ENCODE measurements at regions not wholly inside any gene's neighbourhood (a gene's known extent, or its start where the extent isn't known, plus 50 kb on each side); places are given as distances from the start of the nearest gene placed in this dataset.
"Not testable (repeated sequence)": the region's sequence is repeated elsewhere in the genome, so short reads cannot be mapped to it uniquely, and the experiment has no call there.

- Mint-ChIP-seq H3K27me3 (no peaks in the 10 kb centered on the region), H3K4me3 (no peak overlapping the region), H3K9me3 (peaks cover 0 to 22% (median 6%) of the 10 kb centered on the region in 11 donors), H3K27ac (no peak overlapping the region), H3K4me1 (no peaks in the 10 kb centered on the region), H3K36me3 (no peaks in the 10 kb centered on the region)
- Histone ChIP-seq H3K36me3 (ENCODE audit: control insufficient read depth in 2 of 3, insufficient read depth in 3 of 3, low read length in 3 of 3) (no peaks in the 10 kb centered on the region), H3K4me1 (ENCODE audit: control insufficient read depth in 2 of 2, insufficient read depth in 2 of 2, low read length in 2 of 2) (no peaks in the 10 kb centered on the region), H3K4me3 (ENCODE audit: low read length) (no peak overlapping the region), H3K27ac (ENCODE audit: low read depth, low read length) (no peak overlapping the region), H3K27me3 (ENCODE audit: control insufficient read depth in 2 of 2, insufficient read depth in 2 of 2, low read length in 2 of 2) (no peaks in the 10 kb centered on the region), H3K9me3 (ENCODE audit: control insufficient read depth in 2 of 3, low read length in 3 of 3) (no peaks in the 10 kb centered on the region)
- DNase-seq (no peak), ATAC-seq (no peak)
- intact Hi-C loops (cut with micrococcal nuclease), result no loop called here
- CTCF ChIA-PET, result no interaction called here
- POLR2A ChIA-PET, result no interaction called here
These were observed 205.8 kb downstream of the SPANXN4 start for GRCh38 chrX:143231492-143231891.

GRCh38 chrX:143228600-143228999, 202.9 kb downstream of the SPANXN4 start:
- H3K4me3 ChIP-seq (ENCODE audit: low read length); intact Hi-C loops (cut with micrococcal nuclease); H3K27ac Mint-ChIP-seq; H3K36me3 ChIP-seq (ENCODE audit: control insufficient read depth in 2 of 3, insufficient read depth in 3 of 3, low read length in 3 of 3); CTCF ChIA-PET; ATAC-seq; POLR2A ChIA-PET; H3K9me3 ChIP-seq (ENCODE audit: control insufficient read depth in 2 of 3, low read length in 3 of 3); H3K4me1 ChIP-seq (ENCODE audit: control insufficient read depth in 2 of 2, insufficient read depth in 2 of 2, low read length in 2 of 2); H3K27me3 ChIP-seq (ENCODE audit: control insufficient read depth in 2 of 2, insufficient read depth in 2 of 2, low read length in 2 of 2); H3K4me1 Mint-ChIP-seq; H3K27ac ChIP-seq (ENCODE audit: low read depth, low read length); H3K27me3 Mint-ChIP-seq; H3K36me3 Mint-ChIP-seq; DNase-seq; H3K4me3 Mint-ChIP-seq: not testable (repeated sequence)
- H3K9me3 Mint-ChIP-seq, result peaks cover 0 to 13% (median 5%) of the 10 kb centered on the region in 11 donors

GRCh38 chrX:143206966-143207365, 181.2 kb downstream of the SPANXN4 start:
- no peak overlapping the region for H3K4me3 Mint-ChIP-seq
- H3K27me3 Mint-ChIP-seq, result no peaks in the 10 kb centered on the region
- no peaks in the 10 kb centered on the region for H3K27me3 ChIP-seq (ENCODE audit: control insufficient read depth in 2 of 2, insufficient read depth in 2 of 2, low read length in 2 of 2)
- POLR2A ChIA-PET, result no interaction called here
- no peaks in the 10 kb centered on the region for H3K36me3 Mint-ChIP-seq
- DNase-seq (no peak), ATAC-seq (no peak)
- no peak overlapping the region for H3K27ac Mint-ChIP-seq
- H3K9me3 Mint-ChIP-seq, result peaks cover 0 to 9% (median 0%) of the 10 kb centered on the region in 11 donors
- CTCF ChIA-PET, result no interaction called here
- H3K9me3 ChIP-seq (ENCODE audit: control insufficient read depth in 2 of 3, low read length in 3 of 3), result no peaks in the 10 kb centered on the region
- intact Hi-C loops (cut with micrococcal nuclease), result no loop called here
- no peaks in the 10 kb centered on the region for H3K4me1 Mint-ChIP-seq
- no peaks in the 10 kb centered on the region for H3K36me3 ChIP-seq (ENCODE audit: control insufficient read depth in 2 of 3, insufficient read depth in 3 of 3, low read length in 3 of 3)
- no peak overlapping the region for H3K4me3 ChIP-seq (ENCODE audit: low read length)
- H3K4me1 ChIP-seq (ENCODE audit: control insufficient read depth in 2 of 2, insufficient read depth in 2 of 2, low read length in 2 of 2), result no peaks in the 10 kb centered on the region
- H3K27ac ChIP-seq (ENCODE audit: low read depth, low read length), result no peak overlapping the region

GRCh38 chrX:143171703-143172102, 146.0 kb downstream of the SPANXN4 start:
- ChIA-PET CTCF (no interaction called here), POLR2A (no interaction called here)
- H3K9me3 Mint-ChIP-seq, result peaks cover 0 to 13% (median 2%) of the 10 kb centered on the region in 11 donors
- H3K4me1 Mint-ChIP-seq, result no peaks in the 10 kb centered on the region
- ATAC-seq (no peak), DNase-seq (no peak)
- H3K4me3 Mint-ChIP-seq, result no peak overlapping the region
- Histone ChIP-seq H3K36me3 (ENCODE audit: control insufficient read depth in 2 of 3, insufficient read depth in 3 of 3, low read length in 3 of 3) (no peaks in the 10 kb centered on the region), H3K4me1 (ENCODE audit: control insufficient read depth in 2 of 2, insufficient read depth in 2 of 2, low read length in 2 of 2) (no peaks in the 10 kb centered on the region), H3K27ac (ENCODE audit: low read depth, low read length) (no peak overlapping the region), H3K9me3 (ENCODE audit: control insufficient read depth in 2 of 3, low read length in 3 of 3) (no peaks in the 10 kb centered on the region), H3K4me3 (ENCODE audit: low read length) (no peak overlapping the region), H3K27me3 (ENCODE audit: control insufficient read depth in 2 of 2, insufficient read depth in 2 of 2, low read length in 2 of 2) (no peaks in the 10 kb centered on the region)
- intact Hi-C loops (cut with micrococcal nuclease), result no loop called here
- H3K36me3 Mint-ChIP-seq, result no peaks in the 10 kb centered on the region
- H3K27ac Mint-ChIP-seq, result no peak overlapping the region
- H3K27me3 Mint-ChIP-seq, result no peaks in the 10 kb centered on the region

GRCh38 chrX:143165778-143166177, 140.1 kb downstream of the SPANXN4 start:
- intact Hi-C loops (cut with micrococcal nuclease), result no loop called here
- Mint-ChIP-seq H3K9me3 (peaks cover 0 to 8% (median 0%) of the 10 kb centered on the region in 11 donors), H3K27ac (no peak overlapping the region), H3K4me3 (no peak overlapping the region), H3K27me3 (no peaks in the 10 kb centered on the region), H3K4me1 (peaks cover 0 to 2% (median 0%) of the 10 kb centered on the region in 7 donors), H3K36me3 (no peaks in the 10 kb centered on the region)
- Histone ChIP-seq H3K4me3 (ENCODE audit: low read length) (no peak overlapping the region), H3K36me3 (ENCODE audit: control insufficient read depth in 2 of 3, insufficient read depth in 3 of 3, low read length in 3 of 3) (no peaks in the 10 kb centered on the region), H3K9me3 (ENCODE audit: control insufficient read depth in 2 of 3, low read length in 3 of 3) (no peaks in the 10 kb centered on the region), H3K27me3 (ENCODE audit: control insufficient read depth in 2 of 2, insufficient read depth in 2 of 2, low read length in 2 of 2) (no peaks in the 10 kb centered on the region), H3K27ac (ENCODE audit: low read depth, low read length) (no peak overlapping the region), H3K4me1 (ENCODE audit: control insufficient read depth in 2 of 2, insufficient read depth in 2 of 2, low read length in 2 of 2) (no peaks in the 10 kb centered on the region)
- DNase-seq (no peak), ATAC-seq (no peak)
- POLR2A ChIA-PET, result no interaction called here
- CTCF ChIA-PET, result no interaction called here

- POLR2A ChIA-PET, result no interaction called here
- Histone ChIP-seq H3K9me3 (ENCODE audit: control insufficient read depth in 2 of 3, low read length in 3 of 3) (no peaks in the 10 kb centered on the region), H3K27me3 (ENCODE audit: control insufficient read depth in 2 of 2, insufficient read depth in 2 of 2, low read length in 2 of 2) (no peaks in the 10 kb centered on the region), H3K36me3 (ENCODE audit: control insufficient read depth in 2 of 3, insufficient read depth in 3 of 3, low read length in 3 of 3) (no peaks in the 10 kb centered on the region), H3K27ac (ENCODE audit: low read depth, low read length) (no peak overlapping the region), H3K4me1 (ENCODE audit: control insufficient read depth in 2 of 2, insufficient read depth in 2 of 2, low read length in 2 of 2) (no peaks in the 10 kb centered on the region), H3K4me3 (ENCODE audit: low read length) (no peak overlapping the region)
- Mint-ChIP-seq H3K4me3 (no peak overlapping the region), H3K27me3 (no peaks in the 10 kb centered on the region), H3K4me1 (no peaks in the 10 kb centered on the region), H3K36me3 (no peaks in the 10 kb centered on the region), H3K27ac (no peak overlapping the region), H3K9me3 (peaks cover 0 to 4% (median 0%) of the 10 kb centered on the region in 11 donors)
- intact Hi-C loops (cut with micrococcal nuclease), result no loop called here
- no peak for DNase-seq
- ATAC-seq, result no peak
- CTCF ChIA-PET, result no interaction called here
These were observed 114.0 kb downstream of the SPANXN4 start for GRCh38 chrX:143139681-143140080.

- H3K27ac ChIP-seq (ENCODE audit: low read depth, low read length), result no peak overlapping the region
- no peak overlapping the region for H3K4me3 ChIP-seq (ENCODE audit: low read length)
- H3K4me1 Mint-ChIP-seq, result no peaks in the 10 kb centered on the region
- no peaks in the 10 kb centered on the region for H3K27me3 Mint-ChIP-seq
- DNase-seq, result no peak
- H3K9me3 Mint-ChIP-seq, result peaks cover 0 to 5% (median 0%) of the 10 kb centered on the region in 11 donors
- H3K4me1 ChIP-seq (ENCODE audit: control insufficient read depth in 2 of 2, insufficient read depth in 2 of 2, low read length in 2 of 2), result no peaks in the 10 kb centered on the region
- H3K27ac Mint-ChIP-seq, result no peak overlapping the region
- CTCF ChIA-PET, result no interaction called here
- H3K9me3 ChIP-seq (ENCODE audit: control insufficient read depth in 2 of 3, low read length in 3 of 3), result no peaks in the 10 kb centered on the region
- POLR2A ChIA-PET, result no interaction called here
- no peak overlapping the region for H3K4me3 Mint-ChIP-seq
- no peaks in the 10 kb centered on the region for H3K36me3 ChIP-seq (ENCODE audit: control insufficient read depth in 2 of 3, insufficient read depth in 3 of 3, low read length in 3 of 3)
- intact Hi-C loops (cut with micrococcal nuclease), result no loop called here
- H3K27me3 ChIP-seq (ENCODE audit: control insufficient read depth in 2 of 2, insufficient read depth in 2 of 2, low read length in 2 of 2), result no peaks in the 10 kb centered on the region
- ATAC-seq, result no peak
- no peaks in the 10 kb centered on the region for H3K36me3 Mint-ChIP-seq
These were observed 95.7 kb downstream of the SPANXN4 start for GRCh38 chrX:143121477-143121876.
